Muscle layer of duodenum (tissue), 2 donors: ENCODE measurements at regions not wholly inside any gene's neighbourhood (a gene's known extent, or its start where the extent isn't known, plus 50 kb on each side); places are given as distances from the start of the nearest gene placed in this dataset.

ENCODE experiments used
- H3K27ac ChIP-seq: one replicate; pipeline ENCODE4 v1.7.0; 2013; ENCODE audit warnings: mild to moderate bottlenecking, low read length
- H3K27me3 ChIP-seq: one replicate; pipeline ENCODE4 v1.7.0; 2013; ENCODE audit warnings: low read depth, mild to moderate bottlenecking, control low read depth, low read length
- H3K36me3 ChIP-seq, 2 donors: one replicate each; pipeline ENCODE4 v1.7.0; 2013; ENCODE audit warnings: low read length in 2 of 2, control low read depth in 1 of 2, mild to moderate bottlenecking in 1 of 2; ENCODE audit not compliant: insufficient read depth in 2 of 2, control insufficient read depth in 1 of 2
- H3K4me1 ChIP-seq, 2 donors: one replicate each; pipeline ENCODE4 v1.7.0; 2013; ENCODE audit warnings: low read length in 2 of 2, mild to moderate bottlenecking in 2 of 2, control low read depth in 1 of 2, moderate library complexity in 1 of 2; ENCODE audit not compliant: insufficient read depth in 2 of 2, control insufficient read depth in 1 of 2
- H3K4me3 ChIP-seq, 2 donors: one replicate each; pipeline ENCODE4 v1.7.0; 2013; ENCODE audit warnings: low read length in 2 of 2, low read depth in 1 of 2, mild to moderate bottlenecking in 1 of 2
- H3K9me3 ChIP-seq, 2 donors: one replicate each; pipeline ENCODE4 v1.7.0; 2013; ENCODE audit warnings: low read length in 2 of 2, control low read depth in 1 of 2, mild to moderate bottlenecking in 1 of 2; ENCODE audit not compliant: control insufficient read depth in 1 of 2
- donor health status: healthy.

DNA sequence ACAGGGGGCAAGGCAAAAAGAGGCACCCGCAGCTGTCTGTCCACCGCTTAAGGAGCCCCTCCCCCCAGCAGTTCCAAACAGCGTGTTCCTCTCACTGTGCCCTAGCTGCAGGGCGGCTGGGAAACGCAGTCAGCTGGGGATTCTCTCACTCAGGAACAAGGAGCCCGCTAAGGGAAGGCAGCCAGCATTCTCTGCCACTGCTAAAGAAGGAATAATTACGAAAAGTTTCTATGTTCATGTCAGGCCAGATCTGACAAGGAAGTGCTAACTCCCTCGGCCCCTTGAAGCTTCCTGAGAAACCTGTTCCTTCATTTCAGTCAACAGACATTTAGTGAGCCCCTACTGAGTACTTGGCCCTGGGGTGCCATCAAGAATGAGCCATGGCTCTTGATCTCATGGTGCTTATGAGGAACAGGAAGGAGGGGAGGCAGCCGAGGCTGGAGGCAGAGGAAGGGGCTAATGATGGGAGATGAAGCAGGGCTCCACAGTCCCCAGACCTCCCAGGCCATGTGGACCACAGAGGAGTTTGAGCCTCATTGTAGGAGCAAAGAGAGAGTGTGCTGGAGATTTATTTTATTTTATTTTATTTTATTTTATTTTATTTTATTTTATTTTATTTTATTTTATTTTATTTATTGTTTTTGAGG is 101.7 kb upstream of the PMEPA1 start:
- peaks cover 0 to 14% of the 10 kb centered on the region in 2 donors for H3K4me1 ChIP-seq
- H3K4me3 ChIP-seq: no peak overlapping the region
- H3K27ac ChIP-seq: no peak overlapping the region
- no peaks in the 10 kb centered on the region for H3K36me3 ChIP-seq
- H3K9me3 ChIP-seq: no peaks in the 10 kb centered on the region
- H3K27me3 ChIP-seq: no peaks in the 10 kb centered on the region

DNA sequence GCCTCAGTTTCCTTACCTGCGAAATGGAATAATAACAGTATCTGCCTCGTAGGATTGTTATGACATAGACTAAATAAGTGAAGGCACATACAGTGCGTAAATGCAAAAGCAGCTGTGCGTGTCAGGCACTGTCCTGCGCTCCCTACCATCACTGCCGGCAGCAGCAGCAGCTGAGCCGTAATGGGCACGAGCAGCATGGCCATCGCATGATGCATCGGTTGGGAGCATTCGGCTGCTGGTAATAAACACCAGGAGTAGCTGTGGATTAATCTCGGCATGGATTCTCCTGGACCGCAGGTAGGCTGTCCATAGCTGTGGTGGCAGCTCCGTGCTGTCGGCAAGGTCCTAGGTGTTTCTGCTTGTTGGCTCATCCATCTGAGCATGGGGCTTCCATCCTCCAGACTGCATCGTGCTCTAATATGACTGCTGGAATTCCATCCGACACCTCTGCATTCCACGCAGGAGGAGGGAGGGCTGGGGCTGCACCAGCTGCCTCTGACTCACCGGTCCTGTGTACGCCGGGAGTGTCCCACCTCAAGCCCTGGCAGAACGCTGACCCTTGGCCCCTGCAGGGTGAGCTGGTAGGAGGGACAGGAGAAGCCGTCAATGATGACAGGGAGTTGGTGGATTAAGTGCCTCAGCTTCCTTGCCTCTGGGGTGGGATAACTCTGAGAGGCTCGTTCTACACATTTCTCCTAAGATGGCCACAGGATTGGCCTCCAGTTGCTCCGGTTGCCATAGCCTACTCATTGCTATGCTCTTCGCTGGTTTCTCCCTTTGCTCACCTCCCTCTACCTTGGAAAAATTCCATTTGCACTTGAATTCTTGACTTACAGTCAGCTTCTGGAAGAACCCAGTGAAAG is 100.9 kb upstream of the PMEPA1 start:
- H3K9me3 ChIP-seq: no peaks in the 10 kb centered on the region
- no peak overlapping the region for H3K4me3 ChIP-seq
- H3K36me3 ChIP-seq: no peaks in the 10 kb centered on the region
- no peak overlapping the region for H3K27ac ChIP-seq
- no peaks in the 10 kb centered on the region for H3K27me3 ChIP-seq
- H3K4me1 ChIP-seq: peaks cover 0 to 14% of the 10 kb centered on the region in 2 donors

DNA sequence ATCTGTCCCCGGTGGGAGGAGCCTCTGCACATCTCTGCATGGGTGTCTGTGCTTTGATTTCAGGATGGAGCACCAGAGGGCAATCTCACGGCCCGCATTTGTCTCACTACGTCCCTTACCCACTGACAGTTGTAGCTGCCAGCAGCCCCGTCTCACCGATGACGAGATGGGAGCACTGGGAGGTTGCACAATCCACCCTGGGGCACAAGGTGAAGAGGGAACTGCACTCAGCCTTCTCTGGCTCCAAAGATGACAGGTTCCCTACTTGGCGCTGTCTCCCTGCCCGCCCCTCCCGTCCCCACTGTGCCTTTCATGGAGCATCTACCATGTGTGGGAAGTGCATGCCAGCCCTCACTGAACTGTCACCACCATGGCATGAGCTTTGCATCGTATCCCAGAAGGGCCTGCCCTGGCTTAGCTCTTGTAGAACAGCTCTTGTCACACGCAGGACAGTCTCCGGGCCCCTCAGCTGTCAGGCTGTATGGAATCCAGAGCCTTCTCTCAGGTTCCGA is 99.9 kb upstream of the PMEPA1 start:
- H3K27me3 ChIP-seq: no peaks in the 10 kb centered on the region
- H3K36me3 ChIP-seq: no peaks in the 10 kb centered on the region
- peaks cover 0 to 14% of the 10 kb centered on the region in 2 donors for H3K4me1 ChIP-seq
- no peaks in the 10 kb centered on the region for H3K9me3 ChIP-seq
- no peak overlapping the region for H3K4me3 ChIP-seq
- H3K27ac ChIP-seq: no peak overlapping the region

DNA sequence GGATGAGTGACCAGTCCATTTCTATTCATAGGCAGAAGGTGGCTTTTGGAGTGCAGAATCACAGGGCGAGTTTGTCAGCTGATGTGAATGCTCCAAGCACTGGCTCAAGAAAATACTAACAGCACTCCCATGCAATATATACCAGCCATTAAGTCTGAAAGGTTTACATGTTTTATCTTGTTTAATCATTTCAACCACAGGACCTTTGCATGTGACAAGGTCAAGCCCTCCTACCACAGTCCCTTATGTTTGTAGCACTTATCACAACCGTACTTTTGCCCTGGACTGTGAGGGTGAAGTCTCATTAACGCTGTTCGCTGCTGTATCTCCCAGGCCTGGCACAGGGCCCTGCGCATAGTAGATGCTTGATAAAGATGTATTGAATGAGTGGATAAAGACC is 99.3 kb upstream of the PMEPA1 start:
- H3K9me3 ChIP-seq: no peaks in the 10 kb centered on the region
- H3K4me3 ChIP-seq: no peak overlapping the region
- H3K27ac ChIP-seq: no peak overlapping the region
- H3K27me3 ChIP-seq: no peaks in the 10 kb centered on the region
- H3K4me1 ChIP-seq: peaks cover 0 to 14% of the 10 kb centered on the region in 2 donors
- no peaks in the 10 kb centered on the region for H3K36me3 ChIP-seq

DNA sequence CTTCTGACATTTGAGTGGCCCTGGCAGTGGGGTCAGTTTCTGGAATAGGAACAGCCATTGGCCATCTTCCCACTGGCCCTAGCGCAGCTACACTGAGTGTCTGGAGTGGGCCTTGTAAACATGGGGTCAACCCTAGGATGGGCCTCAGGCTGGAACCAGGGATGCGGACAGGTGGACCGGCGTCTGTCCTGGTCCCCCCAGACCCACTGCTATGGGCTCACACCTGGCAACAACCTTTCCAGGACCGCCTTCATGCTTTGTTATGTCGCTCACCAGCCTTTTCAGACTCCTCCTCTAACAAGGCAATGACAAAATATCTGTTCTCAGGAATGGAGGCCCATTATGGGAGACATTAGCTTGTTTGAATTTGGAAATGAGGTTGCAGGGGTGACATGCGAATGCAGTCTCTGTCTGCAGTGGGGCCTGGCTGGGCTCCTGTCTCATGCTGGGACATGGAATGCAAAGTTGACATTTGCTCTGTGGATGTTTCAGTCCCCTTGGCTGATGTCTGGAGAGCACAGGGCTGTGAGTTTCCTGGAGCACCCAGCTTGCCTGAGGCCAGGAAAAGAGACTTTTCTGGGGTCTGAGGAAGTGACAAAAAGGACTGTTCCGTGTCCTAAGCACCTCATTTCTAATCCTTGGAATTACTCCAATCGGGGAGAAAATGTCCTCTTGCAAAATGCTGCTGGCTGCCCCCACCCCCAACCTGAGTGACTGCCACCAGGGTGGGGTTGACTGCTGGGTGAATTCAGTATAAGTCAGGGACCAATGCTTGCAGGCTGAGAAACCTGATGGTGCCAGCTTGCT is 98.7 kb upstream of the PMEPA1 start:
- H3K4me3 ChIP-seq: no peak overlapping the region
- H3K27me3 ChIP-seq: no peaks in the 10 kb centered on the region
- no peaks in the 10 kb centered on the region for H3K9me3 ChIP-seq
- no peaks in the 10 kb centered on the region for H3K36me3 ChIP-seq
- H3K27ac ChIP-seq: no peak overlapping the region
- H3K4me1 ChIP-seq: peaks cover 0 to 14% of the 10 kb centered on the region in 2 donors

DNA sequence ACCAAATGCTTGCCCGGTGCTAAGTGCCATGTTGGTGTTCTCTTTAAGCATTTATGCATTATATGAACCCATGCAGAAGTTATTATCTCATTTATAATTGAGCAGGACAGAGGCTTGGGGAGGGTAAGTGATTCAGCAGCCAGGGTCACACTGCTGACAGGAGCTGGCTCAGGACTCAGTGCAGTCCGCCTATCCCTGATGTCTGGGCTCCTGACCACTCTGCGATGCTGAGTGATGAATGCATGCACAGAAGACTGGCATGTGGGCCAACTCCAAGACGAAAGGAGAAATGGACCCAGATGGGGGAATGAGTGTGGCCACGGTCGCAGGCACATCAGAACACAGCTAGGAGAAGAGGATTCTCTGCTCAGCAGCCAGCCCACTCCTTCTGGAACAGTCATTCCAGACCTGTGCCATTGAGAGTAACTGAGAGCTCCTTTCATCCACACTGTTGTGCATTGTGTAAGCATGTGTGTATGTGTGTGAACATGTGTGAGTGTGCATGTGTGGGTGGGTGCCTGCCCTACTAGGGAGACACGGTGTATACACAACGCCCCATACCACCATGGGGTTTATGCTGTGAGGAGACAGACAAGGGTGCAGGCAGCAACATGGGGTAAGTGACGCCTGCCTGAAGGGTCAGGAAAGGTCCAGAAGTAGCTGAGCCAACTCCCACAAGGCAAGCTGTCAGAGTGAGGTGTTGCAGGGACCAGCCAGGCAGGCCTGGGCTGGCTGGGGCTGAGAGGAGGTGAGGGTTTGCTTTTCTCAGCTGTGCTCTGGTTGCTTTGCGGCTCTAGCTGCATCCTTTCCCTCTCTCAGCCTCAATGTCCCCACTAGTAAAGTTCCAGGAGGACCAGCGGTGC is 97.8 kb upstream of the PMEPA1 start:
- Histone ChIP-seq H3K4me1 (peaks cover 0 to 14% of the 10 kb centered on the region in 2 donors), H3K36me3 (no peaks in the 10 kb centered on the region), H3K27ac (no peak overlapping the region), H3K4me3 (no peak overlapping the region), H3K27me3 (no peaks in the 10 kb centered on the region), H3K9me3 (no peaks in the 10 kb centered on the region)

DNA sequence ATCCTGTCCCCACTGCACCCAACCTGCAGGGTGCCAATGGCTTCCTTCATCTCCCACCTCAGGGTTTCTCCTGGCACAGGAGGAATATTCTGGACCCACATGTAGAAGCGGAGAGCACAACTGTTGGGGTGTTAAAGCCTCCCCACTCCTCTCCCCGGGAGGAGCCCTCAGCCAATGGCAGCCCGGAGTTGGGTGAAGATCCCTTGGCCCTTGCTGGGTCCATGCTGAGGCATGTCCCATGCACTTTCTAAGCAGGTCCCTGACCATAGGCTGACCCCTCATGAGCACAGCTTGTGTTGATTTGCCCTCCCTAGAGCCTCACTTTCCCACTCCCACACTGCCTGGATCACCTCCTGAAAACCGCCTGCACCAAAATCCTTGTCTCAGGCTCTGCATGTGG is 97.2 kb upstream of the PMEPA1 start:
- H3K9me3 ChIP-seq: no peaks in the 10 kb centered on the region
- peaks cover 0 to 14% of the 10 kb centered on the region in 2 donors for H3K4me1 ChIP-seq
- no peak overlapping the region for H3K4me3 ChIP-seq
- H3K27me3 ChIP-seq: no peaks in the 10 kb centered on the region
- H3K36me3 ChIP-seq: no peaks in the 10 kb centered on the region
- H3K27ac ChIP-seq: no peak overlapping the region

DNA sequence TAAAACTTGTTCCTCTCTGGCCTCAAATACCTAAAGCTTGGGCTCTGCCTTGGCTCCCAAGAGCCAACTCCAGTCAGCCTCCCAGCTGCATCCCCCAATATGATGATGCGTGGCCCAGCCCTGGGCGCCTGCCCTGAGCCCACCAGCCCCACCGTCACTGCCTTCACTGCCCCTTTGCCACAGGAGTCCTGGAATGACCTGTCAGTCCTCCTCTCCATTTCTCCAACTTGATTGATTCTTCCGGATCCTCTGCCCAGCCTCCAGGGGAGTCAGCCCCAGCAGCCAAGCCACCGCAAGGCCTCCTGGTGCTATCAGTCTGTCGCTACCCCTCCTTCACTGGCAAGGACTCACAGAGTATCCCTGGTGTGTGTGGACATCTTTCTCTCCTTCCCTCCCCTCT is 96.7 kb upstream of the PMEPA1 start:
- Histone ChIP-seq H3K36me3 (no peaks in the 10 kb centered on the region), H3K9me3 (no peaks in the 10 kb centered on the region), H3K4me1 (peaks cover 0 to 14% of the 10 kb centered on the region in 2 donors), H3K4me3 (no peak overlapping the region), H3K27ac (no peak overlapping the region), H3K27me3 (no peaks in the 10 kb centered on the region)

DNA sequence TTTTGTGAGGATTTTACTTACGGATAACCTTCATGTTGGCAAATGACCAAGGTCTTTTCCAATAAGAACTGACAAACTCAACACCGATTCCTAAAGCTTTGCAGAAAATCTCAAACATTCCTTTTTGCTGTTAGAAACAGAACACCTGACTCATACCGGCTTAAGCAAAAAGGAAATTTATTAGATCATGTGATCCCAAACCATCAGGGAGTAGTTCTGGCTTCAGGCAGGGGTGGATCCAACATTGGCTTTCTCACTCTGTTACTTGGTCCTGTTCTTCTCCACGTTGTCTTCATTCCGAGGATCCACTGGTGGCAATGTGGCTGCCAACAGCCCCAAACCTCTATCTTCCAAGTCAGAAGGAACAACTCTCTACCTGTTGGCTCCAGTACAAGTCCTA is 95.9 kb upstream of the PMEPA1 start:
- H3K4me3 ChIP-seq: no peak overlapping the region
- H3K27ac ChIP-seq: no peak overlapping the region

DNA sequence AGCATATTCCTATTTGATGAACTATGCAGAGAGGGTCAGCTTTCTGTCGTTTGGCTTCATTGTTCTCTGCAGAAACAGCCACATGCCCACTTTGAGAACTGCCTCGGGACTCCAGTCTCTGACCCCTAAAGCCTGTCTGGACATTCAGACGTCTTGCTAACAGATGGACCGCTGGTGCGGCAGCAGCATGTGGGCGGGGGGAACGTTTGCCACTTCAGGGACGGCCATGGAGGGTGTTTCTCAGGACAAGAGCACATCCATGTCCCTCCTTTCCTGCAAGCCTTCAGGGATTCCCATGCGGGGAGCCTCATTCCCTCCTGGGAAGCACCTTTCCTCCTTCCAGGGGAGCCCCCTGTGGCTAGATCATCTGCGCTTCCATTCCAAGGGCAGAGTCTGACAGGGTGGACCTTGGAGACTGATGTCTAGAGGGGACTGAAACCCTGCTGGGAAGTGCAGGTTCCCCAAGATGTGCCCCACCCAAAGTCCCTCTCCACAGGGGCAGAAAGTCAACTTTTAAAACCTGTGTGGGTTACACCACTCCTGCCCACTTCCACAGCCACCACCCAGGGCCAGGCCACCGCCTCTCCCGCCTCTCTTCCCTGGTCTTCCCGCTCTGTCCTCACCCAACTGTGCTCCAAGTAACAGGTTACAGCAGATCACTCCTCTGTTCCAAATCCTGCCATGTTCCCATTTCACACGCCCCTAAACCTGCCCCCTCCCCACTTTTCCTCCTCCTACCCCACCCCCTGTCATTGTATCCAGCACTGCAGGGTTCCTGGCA is 94.8 kb upstream of the PMEPA1 start:
- no peaks in the 10 kb centered on the region for H3K27me3 ChIP-seq
- H3K9me3 ChIP-seq: no peaks in the 10 kb centered on the region
- peaks cover 0 to 9% of the 10 kb centered on the region in 2 donors for H3K4me1 ChIP-seq
- H3K4me3 ChIP-seq: no peak overlapping the region
- no peak overlapping the region for H3K27ac ChIP-seq
- H3K36me3 ChIP-seq: no peaks in the 10 kb centered on the region

More for the DNA sequence above, 95.9 kb upstream of the PMEPA1 start:
- Histone ChIP-seq H3K27me3 (no peaks in the 10 kb centered on the region), H3K4me1 (peaks cover 0 to 10% of the 10 kb centered on the region in 2 donors), H3K9me3 (no peaks in the 10 kb centered on the region), H3K36me3 (no peaks in the 10 kb centered on the region)
